ENCODE measurements at regions not wholly inside any gene's neighbourhood (a gene's known extent, or its start where the extent isn't known, plus 50 kb on each side); places are given as distances from the start of the nearest gene placed in this dataset.

- Mint-ChIP-seq H3K9me3 (peaks cover 13% of the 10 kb centered on the region), H3K36me3 (ENCODE audit: low read depth) (no peaks in the 10 kb centered on the region), H3K27ac (no peak overlapping the region), H3K27me3 (no peaks in the 10 kb centered on the region), H3K4me3 (no peak overlapping the region), H3K4me1 (ENCODE audit: low read depth) (no peaks in the 10 kb centered on the region)
- DNase-seq (no peak), ATAC-seq (ENCODE audit: poor library complexity) (no peak)
- CTCF ChIA-PET: no interaction called here
- POLR2A ChIA-PET: no interaction called here
- no peak for TF ChIP-seq CTCF (IDR thresholded peaks at IDR 0.05)
- no peak overlapping the region for H3K4me3 ChIP-seq (ENCODE audit: low read length)
- no peaks in the 10 kb centered on the region for H3K36me3 ChIP-seq (ENCODE audit: insufficient read depth, low read length)
- intact Hi-C loops (cut with DNase I, micrococcal nuclease): no loop called here
- no peaks in the 10 kb centered on the region for H3K9me3 ChIP-seq (ENCODE audit: control insufficient read depth in 1 of 2, insufficient read depth in 1 of 2, low read length in 2 of 2)
- no peak overlapping the region for H3K27ac ChIP-seq (ENCODE audit: low read depth in 1 of 2, low read length in 2 of 2)
- H3K4me1 ChIP-seq (ENCODE audit: insufficient read depth, low read length): no peaks in the 10 kb centered on the region
- no peaks in the 10 kb centered on the region for H3K27me3 ChIP-seq (ENCODE audit: control insufficient read depth in 1 of 2, insufficient read depth in 2 of 2, low read length in 2 of 2)
These were observed 805.2 kb downstream of the GALC start for GRCh38 chr14:87187786-87188185.

GRCh38 chr14:87186737-87187136 is 806.2 kb downstream of the GALC start:
- Mint-ChIP-seq H3K27ac (no peak overlapping the region), H3K4me1 (ENCODE audit: low read depth) (no peaks in the 10 kb centered on the region), H3K36me3 (ENCODE audit: low read depth) (no peaks in the 10 kb centered on the region), H3K4me3 (no peak overlapping the region), H3K27me3 (no peaks in the 10 kb centered on the region), H3K9me3 (peaks cover 12% of the 10 kb centered on the region)
- POLR2A ChIA-PET: no interaction called here
- Histone ChIP-seq H3K36me3 (ENCODE audit: insufficient read depth, low read length) (no peaks in the 10 kb centered on the region), H3K27me3 (ENCODE audit: control insufficient read depth in 1 of 2, insufficient read depth in 2 of 2, low read length in 2 of 2) (no peaks in the 10 kb centered on the region), H3K4me3 (ENCODE audit: low read length) (no peak overlapping the region), H3K4me1 (ENCODE audit: insufficient read depth, low read length) (no peaks in the 10 kb centered on the region), H3K27ac (ENCODE audit: low read depth in 1 of 2, low read length in 2 of 2) (no peak overlapping the region), H3K9me3 (ENCODE audit: control insufficient read depth in 1 of 2, insufficient read depth in 1 of 2, low read length in 2 of 2) (peaks cover 0 to 3% of the 10 kb centered on the region in 2 experiments)
- intact Hi-C loops (cut with DNase I, micrococcal nuclease): no loop called here
- TF ChIP-seq CTCF (IDR thresholded peaks at IDR 0.05): no peak
- no peak for DNase-seq
- no peak for ATAC-seq (ENCODE audit: poor library complexity)
- CTCF ChIA-PET: no interaction called here

DNA sequence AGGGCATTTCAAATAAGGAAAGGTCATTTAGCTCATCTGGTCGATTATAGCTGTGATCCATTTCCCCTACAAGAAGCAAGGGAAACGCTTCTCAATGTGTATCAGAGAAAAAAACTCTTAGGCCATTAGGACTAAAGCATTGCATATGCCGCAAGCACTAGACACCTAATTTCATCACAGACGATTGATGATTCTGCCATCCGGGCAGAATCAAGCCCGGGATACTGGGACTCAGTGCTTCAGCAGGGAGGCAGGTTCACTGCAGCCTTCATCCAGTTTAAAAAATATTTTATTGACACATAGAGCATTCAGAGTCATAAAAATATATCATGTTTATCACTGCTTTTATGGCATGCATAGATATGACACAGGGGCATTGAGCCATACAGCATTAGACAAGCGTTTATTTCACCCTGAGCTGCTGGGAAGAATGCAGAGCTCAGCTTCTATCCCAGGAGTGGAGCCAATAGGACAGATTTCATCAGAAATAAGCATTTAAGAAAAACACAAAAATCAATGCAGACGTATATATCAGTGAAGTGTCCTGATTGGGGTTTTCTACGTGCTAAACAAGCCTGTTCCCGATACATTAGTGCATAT is 806.9 kb downstream of the GALC start:
- peaks cover 0 to 4% of the 10 kb centered on the region in 2 experiments for H3K9me3 ChIP-seq (ENCODE audit: control insufficient read depth in 1 of 2, insufficient read depth in 1 of 2, low read length in 2 of 2)
- Mint-ChIP-seq H3K36me3 (ENCODE audit: low read depth) (no peaks in the 10 kb centered on the region), H3K4me1 (ENCODE audit: low read depth) (no peaks in the 10 kb centered on the region), H3K27me3 (no peaks in the 10 kb centered on the region), H3K4me3 (no peak overlapping the region), H3K27ac (no peak overlapping the region), H3K9me3 (peaks cover 10% of the 10 kb centered on the region)
- DNase-seq (no peak), ATAC-seq (ENCODE audit: poor library complexity) (no peak)
- TF ChIP-seq CTCF (IDR thresholded peaks at IDR 0.05): no peak
- H3K4me3 ChIP-seq (ENCODE audit: low read length): no peak overlapping the region
- intact Hi-C loops (cut with DNase I, micrococcal nuclease): no loop called here
- ChIA-PET CTCF (no interaction called here), POLR2A (no interaction called here)
- no peak overlapping the region for H3K27ac ChIP-seq (ENCODE audit: low read depth in 1 of 2, low read length in 2 of 2)
- no peaks in the 10 kb centered on the region for H3K36me3 ChIP-seq (ENCODE audit: insufficient read depth, low read length)
- H3K4me1 ChIP-seq (ENCODE audit: insufficient read depth, low read length): no peaks in the 10 kb centered on the region
- no peaks in the 10 kb centered on the region for H3K27me3 ChIP-seq (ENCODE audit: control insufficient read depth in 1 of 2, insufficient read depth in 2 of 2, low read length in 2 of 2)
